SU-DHL-6 (cell line): ENCODE measurements at regions not wholly inside any gene's neighbourhood (a gene's known extent, or its start where the extent isn't known, plus 50 kb on each side); places are given as distances from the start of the nearest gene placed in this dataset.

Source experiments
- H2AFZ ChIP-seq: fragments of 200-600 bp; sonication (generic); 2 replicates; pipeline ENCODE4 v1.6.1; 2014; ENCODE audit warnings: low read depth, mild to moderate bottlenecking, moderate library complexity, mixed read lengths, antibody characterized with exemption, low read length; ENCODE audit not compliant: severe bottlenecking
- H3F3A ChIP-seq: fragments of 200-600 bp; shearing (Covaris generic); 2 replicates; pipeline ENCODE4 v1.6.0; 2016; ENCODE audit warnings: antibody characterized with exemption, mild to moderate bottlenecking; ENCODE audit not compliant: insufficient read depth
- H3K27ac ChIP-seq: fragments of 200-600 bp; sonication (generic); 2 replicates; pipeline ENCODE4 v1.5.1; 2016; ENCODE audit warnings: low read depth, mild to moderate bottlenecking, low read length, moderate library complexity, mixed read lengths
- H3K27me3 ChIP-seq: fragments of 200-600 bp; sonication (generic), shearing (Covaris generic); 2 replicates; pipeline ENCODE4 v1.6.0; 2014; ENCODE audit warnings: mild to moderate bottlenecking, low read length
- H3K36me3 ChIP-seq: fragments of 200-600 bp; sonication (generic); 2 replicates; pipeline ENCODE4 v1.6.1; 2014; ENCODE audit warnings: mild to moderate bottlenecking, low read length, mixed read lengths
- H3K4me2 ChIP-seq: fragments of 300-600, 200-600 bp; shearing (Covaris generic), sonication (generic); 2 replicates; pipeline ENCODE4 v1.6.0; 2014; ENCODE audit warnings: low read length, low read depth, mild to moderate bottlenecking; ENCODE audit not compliant: poor library complexity, severe bottlenecking
- H3K4me3 ChIP-seq: fragments of 200-600 bp; sonication (generic); 2 replicates; pipeline ENCODE4 v1.5.1; 2014; ENCODE audit warnings: antibody characterized with exemption, low read length, mild to moderate bottlenecking, mixed read lengths; ENCODE audit not compliant: insufficient read depth, poor library complexity, severe bottlenecking
- H3K79me2 ChIP-seq: fragments of 200-600 bp; sonication (generic); 2 replicates; pipeline ENCODE4 v1.6.1; 2014; ENCODE audit warnings: mild to moderate bottlenecking, low read length, moderate library complexity; ENCODE audit not compliant: insufficient read depth
- H3K9ac ChIP-seq: fragments of 200-600 bp; sonication (generic); 2 replicates; pipeline ENCODE4 v1.7.0; 2014; ENCODE audit warnings: mild to moderate bottlenecking, low read length
- H3K9me2 ChIP-seq: fragments of 200-600 bp; sonication (generic); replicated peaks from 2 replicates; pipeline ENCODE4 v1.6.1; 2014; ENCODE audit warnings: low read length; ENCODE audit not compliant: insufficient read depth
- H3K9me3 ChIP-seq: fragments of 200-600 bp; sonication (generic); 2 replicates; pipeline ENCODE4 v1.6.1; 2014; ENCODE audit warnings: low read length, mixed read lengths; ENCODE audit not compliant: insufficient read depth
- H4K20me1 ChIP-seq: fragments of 200-600 bp; sonication (generic); 2 replicates; pipeline ENCODE4 v1.6.1; 2014; ENCODE audit warnings: low read depth, mild to moderate bottlenecking, antibody characterized with exemption, low read length, moderate library complexity, mixed read lengths
- CTCF ChIP-seq: fragments of 200-600 bp; sonication (generic); IDR thresholded peaks from one replicate; pipeline ENCODE4 v1.5.1; 2017; ENCODE audit warnings: antibody characterized with exemption, mild to moderate bottlenecking, low read length, moderate library complexity; ENCODE audit not compliant: insufficient read depth, poor library complexity, severe bottlenecking
- EZH2phosphoT487 ChIP-seq: fragments of 200-600 bp; sonication (generic), shearing (Covaris generic); conservative IDR thresholded peaks from 2 replicates; pipeline ENCODE4 v1.6.1; 2018; ENCODE audit warnings: mild to moderate bottlenecking, antibody characterized with exemption, low read length, moderate library complexity, mixed read lengths

GRCh38 chr14:35998303-35998702, 172.2 kb downstream of the BRMS1L start:
- Histone ChIP-seq H3K27me3 (no peaks in the 10 kb centered on the region), H3K36me3 (no peaks in the 10 kb centered on the region), H3K9me3 (no peaks in the 10 kb centered on the region), H3F3A (no peaks in the 10 kb centered on the region), H3K4me2 (no peak overlapping the region), H3K4me3 (no peak overlapping the region), H3K79me2 (no peaks in the 10 kb centered on the region), H4K20me1 (no peaks in the 10 kb centered on the region), H3K9ac (no peak overlapping the region), H3K27ac (no peak overlapping the region), H2AFZ (no peak overlapping the region), H3K9me2 (no peaks in the 10 kb centered on the region)
- no peak for TF ChIP-seq EZH2phosphoT487
- no peak for TF ChIP-seq CTCF

- no peaks in the 10 kb centered on the region for H3F3A ChIP-seq
- no peak overlapping the region for H3K27ac ChIP-seq
- no peaks in the 10 kb centered on the region for H4K20me1 ChIP-seq
- H3K79me2 ChIP-seq, result no peaks in the 10 kb centered on the region
- no peaks in the 10 kb centered on the region for H3K27me3 ChIP-seq
- TF ChIP-seq EZH2phosphoT487 (no peak), CTCF (no peak)
- H3K9me3 ChIP-seq, result no peaks in the 10 kb centered on the region
- no peak overlapping the region for H3K9ac ChIP-seq
- H3K9me2 ChIP-seq, result no peaks in the 10 kb centered on the region
- H3K4me3 ChIP-seq, result no peak overlapping the region
- H3K4me2 ChIP-seq, result no peak overlapping the region
- no peaks in the 10 kb centered on the region for H3K36me3 ChIP-seq
- no peak overlapping the region for H2AFZ ChIP-seq
These were observed 167.5 kb downstream of the BRMS1L start for GRCh38 chr14:35993684-35993960.

- Histone ChIP-seq H3K36me3 (no peaks in the 10 kb centered on the region), H3K9me2 (no peaks in the 10 kb centered on the region), H3K79me2 (no peaks in the 10 kb centered on the region), H4K20me1 (no peaks in the 10 kb centered on the region), H3K27me3 (no peaks in the 10 kb centered on the region), H3K9me3 (no peaks in the 10 kb centered on the region), H3K4me3 (no peak overlapping the region), H3K4me2 (no peak overlapping the region), H2AFZ (no peak overlapping the region), H3F3A (no peaks in the 10 kb centered on the region), H3K9ac (no peak overlapping the region), H3K27ac (no peak overlapping the region)
- TF ChIP-seq EZH2phosphoT487 (no peak), CTCF (no peak)
These were observed 166.9 kb downstream of the BRMS1L start for GRCh38 chr14:35992816-35993683.
